A549 (cell line): ENCODE measurements at regions not wholly inside any gene's neighbourhood (a gene's known extent, or its start where the extent isn't known, plus 50 kb on each side); places are given as distances from the start of the nearest gene placed in this dataset.

Experiments
- BCL3 ChIP-seq: fragments of >200 bp; sonication (Bioruptor Twin); formaldehyde crosslinking; IDR thresholded peaks from 3 replicates; pipeline ENCODE4 v1.6.1; 2016
- CHD2 ChIP-seq: fragments of 150-350 bp; IDR thresholded peaks from 2 replicates; pipeline ENCODE4 v1.6.1; 2014; ENCODE audit warnings: low read length; ENCODE audit not compliant: partially characterized antibody
- CHD4 ChIP-seq: fragments of 200-600 bp; sonication (generic); IDR thresholded peaks from 2 replicates; pipeline ENCODE4 v1.6.1; 2016; ENCODE audit warnings: antibody characterized with exemption, mild to moderate bottlenecking, borderline replicate concordance
- EHMT2 ChIP-seq: fragments of 200-600 bp; sonication (generic); IDR thresholded peaks from 2 replicates; pipeline ENCODE4 v1.6.1; 2016; ENCODE audit warnings: antibody characterized with exemption, low read depth, mild to moderate bottlenecking, moderate library complexity
- ELK1 ChIP-seq: fragments of 150-350 bp; IDR thresholded peaks from 2 replicates; pipeline ENCODE4 v1.6.1; 2014; ENCODE audit warnings: low read depth, mild to moderate bottlenecking, low read length
- FOSB ChIP-seq: fragments of 250-450 bp; sonication (Bioruptor Pico); IDR thresholded peaks from 2 replicates; pipeline ENCODE4 v1.5.0; 2020; ENCODE audit warnings: mild to moderate bottlenecking, moderate library complexity
- FOSL2 ChIP-seq, 2 experiments: fragments of 450-650 bp in 1 of 2; fragments of >200 bp in 1 of 2; sonication (Bioruptor Twin) in 1 of 2; formaldehyde crosslinking; IDR thresholded peaks; 2 replicates each; pipeline versions ENCODE4 v1.5.0 to v1.6.1; 2016 to 2020; ENCODE audit warnings: mild to moderate bottlenecking in 1 of 2, moderate library complexity in 1 of 2
- FOXS1 ChIP-seq: fragments of 250-450 bp; sonication (Bioruptor Pico); IDR thresholded peaks from 2 replicates; pipeline ENCODE4 v1.5.0; 2020; ENCODE audit warnings: mild to moderate bottlenecking, moderate library complexity
- HDAC2 ChIP-seq: fragments of 200-600 bp; sonication (generic); IDR thresholded peaks from 2 replicates; pipeline ENCODE4 v1.6.1; 2016
- HES2 ChIP-seq: fragments of >200 bp; sonication (Bioruptor Twin); formaldehyde crosslinking; IDR thresholded peaks from 2 replicates; pipeline ENCODE4 v1.6.1; 2016
- HEYL ChIP-seq: fragments of 250-450 bp; sonication (Bioruptor Pico); IDR thresholded peaks from 2 replicates; pipeline ENCODE4 v1.8.0; 2021; ENCODE audit warnings: mild to moderate bottlenecking, moderate library complexity
- HOXB13 ChIP-seq: fragments of 250-450 bp; sonication (Bioruptor Pico); IDR thresholded peaks from 2 replicates; pipeline ENCODE4 v1.5.0; 2020; ENCODE audit warnings: low read depth, mild to moderate bottlenecking, moderate library complexity
- JUN ChIP-seq, 2 experiments: fragments of >200 bp; sonication (Bioruptor Twin); formaldehyde crosslinking; IDR thresholded peaks; 2 replicates in 1 of 2; 3 replicates in 1 of 2; pipeline ENCODE4 v1.6.1; 2016 to 2017
- KDM1A ChIP-seq: fragments of 200-600 bp; sonication (generic); IDR thresholded peaks from 2 replicates; pipeline ENCODE4 v1.6.1; 2016; ENCODE audit warnings: low read depth, mild to moderate bottlenecking
- MAFK ChIP-seq: fragments of 450-650 bp; IDR thresholded peaks from 2 replicates; pipeline ENCODE4 v1.6.1; 2014; ENCODE audit not compliant: partially characterized antibody
- MAZ ChIP-seq: fragments of 150-350 bp; IDR thresholded peaks from 2 replicates; pipeline ENCODE4 v1.6.1; 2014; ENCODE audit warnings: antibody characterized with exemption, low read depth, low read length, borderline replicate concordance
- NR3C1 ChIP-seq: fragments of >200 bp; sonication (Bioruptor Twin); formaldehyde crosslinking; IDR thresholded peaks from 3 replicates; pipeline ENCODE4 v1.6.1; 2017
- PBX3 ChIP-seq: IDR thresholded peaks from 2 replicates; pipeline ENCODE4 v1.6.1; 2012
- PHF8 ChIP-seq: fragments of 200-600 bp; sonication (generic); IDR thresholded peaks from 2 replicates; pipeline ENCODE4 v1.6.1; 2016; ENCODE audit warnings: low read depth, mild to moderate bottlenecking, antibody characterized with exemption, moderate library complexity, borderline replicate concordance
- POLR2A ChIP-seq: IDR thresholded peaks from 2 replicates; pipeline ENCODE4 v1.6.1; 2012; ENCODE audit warnings: mild to moderate bottlenecking, low read length
- POLR2AphosphoS2 ChIP-seq: conservative IDR thresholded peaks from 2 replicates; pipeline ENCODE4 v1.6.1; 2012; ENCODE audit warnings: low read length, improper control_type of control experiment, inconsistent platforms
- RAD21 ChIP-seq, 2 experiments: fragments of >200 bp in 1 of 2; sonication (Bioruptor Twin) in 1 of 2; formaldehyde crosslinking in 1 of 2; IDR thresholded peaks in 1 of 2; conservative IDR thresholded peaks in 1 of 2; 2 replicates in 1 of 2; 3 replicates in 1 of 2; pipeline ENCODE4 v1.6.1; 2012 to 2018; ENCODE audit warnings: inconsistent platforms in 1 of 2
- RARB ChIP-seq: fragments of 250-450 bp; sonication (Bioruptor Pico); IDR thresholded peaks from 2 replicates; pipeline ENCODE4 v1.8.0; 2021; ENCODE audit warnings: mild to moderate bottlenecking, moderate library complexity
- RCOR1 ChIP-seq: fragments of 150-350 bp; IDR thresholded peaks from 2 replicates; pipeline ENCODE4 v1.6.1; 2014; ENCODE audit warnings: antibody characterized with exemption, low read length, low read depth
- REST ChIP-seq: fragments of 200-600 bp; sonication (generic); IDR thresholded peaks from 2 replicates; pipeline ENCODE4 v1.6.1; 2016; ENCODE audit warnings: antibody characterized with exemption, mild to moderate bottlenecking, moderate library complexity
- RNF2 ChIP-seq: fragments of 200-600 bp; sonication (generic); IDR thresholded peaks from 2 replicates; pipeline ENCODE4 v1.6.1; 2016; ENCODE audit warnings: low read depth, mild to moderate bottlenecking, antibody characterized with exemption, moderate library complexity, borderline replicate concordance
- SMC3 ChIP-seq: fragments of >200 bp; sonication (Bioruptor Twin); formaldehyde crosslinking; IDR thresholded peaks from 3 replicates; pipeline ENCODE4 v1.6.1; 2018; ENCODE audit warnings: inconsistent platforms
- TFCP2L1 ChIP-seq: fragments of 250-450 bp; sonication (Bioruptor Pico); IDR thresholded peaks from 2 replicates; pipeline ENCODE4 v1.5.0; 2021; ENCODE audit warnings: mild to moderate bottlenecking
- TP53 ChIP-seq: fragments of 250-450 bp; sonication (Bioruptor Pico); IDR thresholded peaks from 2 replicates; pipeline ENCODE4 v1.5.0; 2021; ENCODE audit warnings: mild to moderate bottlenecking, moderate library complexity
- USF2 ChIP-seq: fragments of 450-650 bp; IDR thresholded peaks from 2 replicates; pipeline ENCODE4 v1.6.1; 2014; ENCODE audit warnings: antibody characterized with exemption
- ZC3H11A ChIP-seq: fragments of 450-650 bp; IDR thresholded peaks from 2 replicates; pipeline ENCODE4 v1.6.1; 2014; ENCODE audit warnings: antibody characterized with exemption, mild to moderate bottlenecking
- ZFP36 ChIP-seq: fragments of 450-650 bp; IDR thresholded peaks from 2 replicates; pipeline ENCODE4 v1.6.1; 2014; ENCODE audit warnings: borderline replicate concordance; ENCODE audit not compliant: partially characterized antibody
- ZSCAN20 ChIP-seq: fragments of 250-450 bp; sonication (Bioruptor Pico); IDR thresholded peaks from 2 replicates; pipeline ENCODE4 v1.8.0; 2022; ENCODE audit warnings: mild to moderate bottlenecking, moderate library complexity

GRCh38 chr1:199685369-199685768 is 342.1 kb upstream of the NR5A2 start (continued):
- no peak for TF ChIP-seq PBX3
- no peak for TF ChIP-seq JUN (IDR thresholded peaks at IDR 0.05)
- TF ChIP-seq CHD4, result no peak
- no peak for TF ChIP-seq HOXB13 (CRISPR knock-in tag)
- TF ChIP-seq FOSB, result no peak
- TF ChIP-seq HDAC2, result no peak
- no peak for TF ChIP-seq MAFK
- TF ChIP-seq TP53, result no peak
- TF ChIP-seq SMC3, result peak; percentile 17; the same call in 1 of the 3 replicates
- no peak for TF ChIP-seq MAZ
- no peak for TF ChIP-seq PHF8
- no peak for TF ChIP-seq ELK1
- no peak for TF ChIP-seq KDM1A
- TF ChIP-seq ZFP36, result no peak
- no peak for TF ChIP-seq CHD2
- TF ChIP-seq REST, result no peak
- no peak for TF ChIP-seq EHMT2
- no peak for TF ChIP-seq FOXS1
- peak; percentile 48; the same call in 1 of the 3 replicates for TF ChIP-seq BCL3
- no peak for TF ChIP-seq HES2
- TF ChIP-seq HEYL (CRISPR knock-in tag), result no peak
- no peak for TF ChIP-seq RARB (CRISPR knock-in tag)
- no peak for TF ChIP-seq USF2
- TF ChIP-seq FOSL2 (IDR thresholded peaks at IDR 0.05), result peak; percentile 85
- TF ChIP-seq FOSL2 (CRISPR knock-in tag; IDR thresholded peaks at IDR 0.05), result peak; percentile 91
- TF ChIP-seq RNF2, result no peak
- no peak for TF ChIP-seq RCOR1
- no peak for TF ChIP-seq ZC3H11A
- TF ChIP-seq NR3C1, result no peak
- TF ChIP-seq POLR2AphosphoS2, result no peak
- TF ChIP-seq RAD21 (conservative IDR thresholded peaks at IDR 0.05 in 1 of 2, IDR thresholded peaks at IDR 0.05 in 1 of 2), result peak in 1 of 2 experiments; percentile 38; a peak in 3 of 5 replicates
- TF ChIP-seq POLR2A, result no peak
- no peak for TF ChIP-seq ZSCAN20 (CRISPR knock-in tag)
- TF ChIP-seq TFCP2L1 (CRISPR knock-in tag), result no peak
